Tibial nerve (tissue), 4 donors: ENCODE measurements at regions not wholly inside any gene's neighbourhood (a gene's known extent, or its start where the extent isn't known, plus 50 kb on each side); places are given as distances from the start of the nearest gene placed in this dataset.
"Not testable (repeated sequence)": the region's sequence is repeated elsewhere in the genome, so short reads cannot be mapped to it uniquely, and the experiment has no call there.

Experiments
- EP300 ChIP-seq, 2 donors: sonication (generic); formaldehyde crosslinking; IDR thresholded peaks; one replicate each; pipeline ENCODE4 v1.6.1; 2017; ENCODE audit warnings: antibody characterized with exemption in 2 of 2, mild to moderate bottlenecking in 1 of 2
- POLR2A ChIP-seq, 2 donors: fragments of 450-650 bp; IDR thresholded peaks; one replicate each; pipeline ENCODE4 v1.6.1; 2017; ENCODE audit warnings: antibody characterized with exemption in 2 of 2, mild to moderate bottlenecking in 2 of 2, moderate library complexity in 2 of 2
- TF ChIP-seq, protein P1 (sequence below), 5 experiments: fragments of 200-600 bp in 3 of 5; fragments of 450-650 bp in 2 of 5; sonication (generic) in 3 of 5; IDR thresholded peaks; one replicate each; pipeline ENCODE4 v1.5.1; 2016 to 2019; ENCODE audit warnings: antibody characterized with exemption in 5 of 5, mild to moderate bottlenecking in 3 of 5, moderate library complexity in 2 of 5

DNA sequence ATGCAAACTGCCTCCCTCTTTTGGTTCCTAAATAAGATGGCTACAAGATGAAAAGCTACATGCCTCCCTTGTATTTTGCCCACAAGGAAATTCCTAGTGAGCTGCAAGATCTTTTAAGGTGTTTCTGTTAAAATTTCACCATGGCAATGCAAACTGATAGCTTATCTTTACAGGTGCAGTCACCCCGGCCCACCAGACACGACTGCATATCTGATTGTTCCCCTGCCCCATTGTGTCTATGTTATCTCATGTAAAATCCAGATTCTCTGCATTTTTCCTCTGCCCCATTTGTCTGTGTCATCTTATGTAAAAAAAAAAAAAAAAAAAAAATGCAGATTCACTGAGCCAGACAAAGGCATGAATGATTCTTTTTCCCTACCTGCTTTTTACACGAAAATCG is 261.5 kb upstream of the DIO3 start:
- TF ChIP-seq, protein P1, sequence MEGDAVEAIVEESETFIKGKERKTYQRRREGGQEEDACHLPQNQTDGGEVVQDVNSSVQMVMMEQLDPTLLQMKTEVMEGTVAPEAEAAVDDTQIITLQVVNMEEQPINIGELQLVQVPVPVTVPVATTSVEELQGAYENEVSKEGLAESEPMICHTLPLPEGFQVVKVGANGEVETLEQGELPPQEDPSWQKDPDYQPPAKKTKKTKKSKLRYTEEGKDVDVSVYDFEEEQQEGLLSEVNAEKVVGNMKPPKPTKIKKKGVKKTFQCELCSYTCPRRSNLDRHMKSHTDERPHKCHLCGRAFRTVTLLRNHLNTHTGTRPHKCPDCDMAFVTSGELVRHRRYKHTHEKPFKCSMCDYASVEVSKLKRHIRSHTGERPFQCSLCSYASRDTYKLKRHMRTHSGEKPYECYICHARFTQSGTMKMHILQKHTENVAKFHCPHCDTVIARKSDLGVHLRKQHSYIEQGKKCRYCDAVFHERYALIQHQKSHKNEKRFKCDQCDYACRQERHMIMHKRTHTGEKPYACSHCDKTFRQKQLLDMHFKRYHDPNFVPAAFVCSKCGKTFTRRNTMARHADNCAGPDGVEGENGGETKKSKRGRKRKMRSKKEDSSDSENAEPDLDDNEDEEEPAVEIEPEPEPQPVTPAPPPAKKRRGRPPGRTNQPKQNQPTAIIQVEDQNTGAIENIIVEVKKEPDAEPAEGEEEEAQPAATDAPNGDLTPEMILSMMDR (IDR thresholded peaks at IDR 0.05), result not testable (repeated sequence)
- TF ChIP-seq POLR2A, EP300 (IDR thresholded peaks at IDR 0.05): not testable (repeated sequence)
